Bronchial epithelial cell (primary cell): ENCODE measurements at regions not wholly inside any gene's neighbourhood (a gene's known extent, or its start where the extent isn't known, plus 50 kb on each side); places are given as distances from the start of the nearest gene placed in this dataset.

ENCODE experiments used
- DNase-seq: peaks from one replicate; pipeline ENCODE4 v3.0.0-alpha.2; 2010; ENCODE audit warnings: low read depth
- FAIRE-seq: peaks from 2 replicates; lab custom pipeline; 2011; peaks lifted over from hg19 to GRCh38; lab: Jason Lieb, UNC
- H3K27me3 ChIP-seq: 2 replicates; pipeline ENCODE4 v1.5.1; 2011; ENCODE audit warnings: low read length; ENCODE audit not compliant: control insufficient read depth, insufficient read depth
- H3K36me3 ChIP-seq: 2 replicates; pipeline ENCODE4 v1.5.1; 2011; ENCODE audit warnings: low read length; ENCODE audit not compliant: control insufficient read depth, insufficient read depth
- H3K4me3 ChIP-seq: 2 replicates; pipeline ENCODE4 v1.5.1; 2011; ENCODE audit warnings: mild to moderate bottlenecking, low read depth, low read length, control low read depth
- CTCF ChIP-seq: IDR thresholded peaks from 2 replicates; pipeline ENCODE4 v1.5.1; 2011; ENCODE audit warnings: mild to moderate bottlenecking, moderate library complexity, low read length, control low read depth, inconsistent platforms; ENCODE audit not compliant: insufficient read depth, severe bottlenecking

DNA sequence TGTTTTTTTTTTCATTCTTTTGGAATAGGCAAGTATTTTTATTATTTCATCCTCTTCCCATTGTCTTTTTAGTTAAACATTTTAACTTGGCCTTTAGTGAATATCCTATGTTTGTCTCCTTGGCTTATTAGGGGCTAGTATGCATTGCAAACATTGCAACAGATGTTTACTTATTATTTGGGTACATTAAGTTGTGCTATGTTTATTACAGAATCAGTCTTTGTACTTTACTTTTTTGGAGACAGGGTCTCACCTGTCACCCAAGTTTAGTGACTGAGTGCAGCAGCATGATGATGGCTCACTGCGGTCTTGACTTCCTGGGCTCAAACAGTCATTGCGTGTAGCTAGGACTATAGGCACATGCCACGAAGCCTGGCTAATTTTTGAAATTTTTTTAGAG is 51.1 kb upstream of the NUDT6 start:
- no peaks in the 10 kb centered on the region for H3K27me3 ChIP-seq
- DNase-seq (no peak), FAIRE-seq (no peak)
- no peak for TF ChIP-seq CTCF
- H3K4me3 ChIP-seq: no peak overlapping the region
- peaks cover 4% of the 10 kb centered on the region for H3K36me3 ChIP-seq

GRCh38 chr4:122976111-122976510 is 53.7 kb upstream of the NUDT6 start:
- Histone ChIP-seq H3K27me3 (no peaks in the 10 kb centered on the region), H3K36me3 (peaks cover 4% of the 10 kb centered on the region), H3K4me3 (no peak overlapping the region)
- FAIRE-seq (no peak), DNase-seq (no peak)
- TF ChIP-seq CTCF: no peak

DNA sequence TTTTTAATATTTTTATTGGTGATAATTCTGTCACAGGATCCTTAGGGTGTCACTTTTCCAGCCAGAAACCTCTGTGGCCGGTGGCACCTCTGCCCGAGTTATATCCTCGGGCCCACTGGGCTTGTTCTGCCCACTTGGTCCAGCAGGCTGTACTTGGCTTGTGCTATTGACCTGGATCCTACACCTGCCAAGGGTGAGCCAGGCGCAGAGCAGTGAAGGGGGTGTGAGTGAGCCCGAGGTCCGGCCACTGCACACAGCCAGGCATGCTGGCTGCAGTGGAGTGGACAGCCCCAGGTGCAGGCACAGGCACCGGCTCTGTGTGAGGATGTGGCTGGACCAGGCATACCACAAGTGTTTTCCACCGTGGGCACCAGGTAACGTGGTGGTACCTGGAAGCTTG is 54.7 kb upstream of the NUDT6 start:
- FAIRE-seq: peak; percentile 58
- no peak for TF ChIP-seq CTCF
- no peak for DNase-seq
- Histone ChIP-seq H3K4me3 (no peak overlapping the region), H3K27me3 (no peaks in the 10 kb centered on the region), H3K36me3 (peaks cover 4% of the 10 kb centered on the region)

GRCh38 chr4:122978109-122978508 is 55.7 kb upstream of the NUDT6 start:
- Histone ChIP-seq H3K36me3 (peaks cover 4% of the 10 kb centered on the region), H3K4me3 (no peak overlapping the region), H3K27me3 (no peaks in the 10 kb centered on the region)
- DNase-seq (no peak), FAIRE-seq (no peak)
- TF ChIP-seq CTCF: no peak

GRCh38 chr4:122978789-122979188 is 56.4 kb upstream of the NUDT6 start:
- TF ChIP-seq CTCF: no peak
- peaks cover 4% of the 10 kb centered on the region for H3K36me3 ChIP-seq
- DNase-seq (no peak), FAIRE-seq (no peak)
- no peaks in the 10 kb centered on the region for H3K27me3 ChIP-seq
- no peak overlapping the region for H3K4me3 ChIP-seq

GRCh38 chr4:122980860-122981259 is 58.5 kb upstream of the NUDT6 start:
- DNase-seq (no peak), FAIRE-seq (no peak)
- Histone ChIP-seq H3K4me3 (no peak overlapping the region), H3K36me3 (peaks cover 4% of the 10 kb centered on the region), H3K27me3 (no peaks in the 10 kb centered on the region)
- no peak for TF ChIP-seq CTCF
